Tibial nerve (tissue), 4 donors: ENCODE measurements at regions not wholly inside any gene's neighbourhood (a gene's known extent, or its start where the extent isn't known, plus 50 kb on each side); places are given as distances from the start of the nearest gene placed in this dataset.

ENCODE experiments used
- CTCF ChIP-seq, 5 experiments: fragments of 200-600 bp in 3 of 5; fragments of 450-650 bp in 2 of 5; sonication (generic) in 3 of 5; IDR thresholded peaks; one replicate each; pipeline ENCODE4 v1.5.1; 2016 to 2019; ENCODE audit warnings: antibody characterized with exemption in 5 of 5, mild to moderate bottlenecking in 3 of 5, moderate library complexity in 2 of 5
- EP300 ChIP-seq, 2 donors: sonication (generic); formaldehyde crosslinking; IDR thresholded peaks; one replicate each; pipeline ENCODE4 v1.6.1; 2017; ENCODE audit warnings: antibody characterized with exemption in 2 of 2, mild to moderate bottlenecking in 1 of 2
- POLR2A ChIP-seq, 2 donors: fragments of 450-650 bp; IDR thresholded peaks; one replicate each; pipeline ENCODE4 v1.6.1; 2017; ENCODE audit warnings: antibody characterized with exemption in 2 of 2, mild to moderate bottlenecking in 2 of 2, moderate library complexity in 2 of 2

DNA sequence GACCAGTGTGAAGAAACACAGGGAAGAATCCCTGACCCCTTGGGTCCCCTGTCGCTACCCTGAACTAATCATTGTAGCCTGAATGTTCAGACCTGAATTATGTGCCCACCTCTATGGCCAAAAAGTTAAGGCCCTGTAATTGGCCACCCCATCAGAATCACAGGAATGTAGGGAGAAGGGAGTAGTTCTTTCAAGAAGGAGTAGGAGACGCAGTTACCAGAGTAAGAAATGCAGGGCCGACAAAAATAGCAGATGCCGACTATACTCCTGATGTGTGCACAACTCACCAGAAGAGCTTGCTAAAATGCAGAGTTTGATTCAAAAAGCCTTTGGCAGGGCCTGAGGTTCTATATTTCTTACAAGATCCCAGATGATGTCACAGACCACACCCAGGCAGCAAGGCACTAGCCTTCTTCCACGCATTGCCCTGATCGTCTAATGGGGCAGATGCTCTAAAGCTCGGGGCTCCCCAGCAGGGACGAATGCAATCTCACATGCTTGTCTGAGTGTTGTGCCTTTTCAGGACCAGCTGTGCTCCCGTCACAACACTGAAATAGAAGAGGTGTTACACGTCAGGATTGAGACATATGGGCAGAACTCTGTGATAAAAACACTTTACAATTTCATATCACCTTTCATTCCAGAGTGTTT, 161.0 kb upstream of the FAM241A start:
- no peak for TF ChIP-seq CTCF (IDR thresholded peaks at IDR 0.05)
- no peak for TF ChIP-seq POLR2A (IDR thresholded peaks at IDR 0.05)
- no peak for TF ChIP-seq EP300 (IDR thresholded peaks at IDR 0.05)
